ENCODE measurements at regions not wholly inside any gene's neighbourhood (a gene's known extent, or its start where the extent isn't known, plus 50 kb on each side); places are given as distances from the start of the nearest gene placed in this dataset.
"Not testable (repeated sequence)": the region's sequence is repeated elsewhere in the genome, so short reads cannot be mapped to it uniquely, and the experiment has no call there.

DNA sequence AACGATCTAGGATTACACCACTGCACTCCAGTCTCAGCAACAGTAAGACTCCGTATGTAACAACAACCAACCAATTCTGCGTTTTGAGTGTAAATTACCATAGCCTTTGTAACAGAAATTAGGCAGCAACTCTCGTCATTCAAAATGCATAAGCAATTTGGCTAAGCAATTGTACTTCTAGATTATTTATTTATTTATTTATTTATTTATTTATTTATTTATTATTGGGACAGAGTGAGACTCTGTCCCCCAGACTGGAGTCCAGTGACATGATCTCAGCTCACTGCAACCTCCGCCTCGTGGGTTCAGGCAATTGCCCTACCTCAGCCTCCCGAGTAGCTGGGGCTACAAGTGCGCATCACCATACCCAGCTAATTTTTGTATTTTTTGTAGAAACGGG is 217.7 kb downstream of the POTEG start:
- not testable (repeated sequence) for H3K36me3 Mint-ChIP-seq (ENCODE audit: insufficient read depth in 1 of 3, low read depth in 3 of 3); H3K4me2 ChIP-seq (ENCODE audit: insufficient read depth, insufficient read length, low read length); H2AFZ ChIP-seq (ENCODE audit: low read length); H3K79me2 ChIP-seq (ENCODE audit: insufficient read depth, low read length); H3K4me1 Mint-ChIP-seq; H3K27ac ChIP-seq (ENCODE audit: insufficient read length, low read depth, low read length); H2BK5ac ChIP-seq (ENCODE audit: insufficient read length, low read length); H3T11ph ChIP-seq (ENCODE audit: low read length); H3K18ac ChIP-seq (ENCODE audit: insufficient read length, low read depth, low read length); H3K27me3 Mint-ChIP-seq (ENCODE audit: low read depth); H3K27me3 ChIP-seq (ENCODE audit: insufficient read depth, low read length); H4K20me1 ChIP-seq (ENCODE audit: control insufficient read depth, insufficient read depth, insufficient read length); H3K14ac ChIP-seq (ENCODE audit: insufficient read depth, low read length); H3K4me1 ChIP-seq (ENCODE audit: insufficient read depth, low read length); H4K5ac ChIP-seq (ENCODE audit: insufficient read length, low read depth, low read length); H4K8ac ChIP-seq (replicated peaks; ENCODE audit: insufficient read length, low read depth, low read length); H2BK20ac ChIP-seq (ENCODE audit: low read depth, low read length, poor library complexity, severe bottlenecking); DNase-seq; H2BK15ac ChIP-seq (ENCODE audit: low read depth, low read length); H2AK5ac ChIP-seq (ENCODE audit: insufficient read length, low read length); H3K9me3 ChIP-seq (ENCODE audit: control insufficient read depth, low read depth, low read length); H3K4ac ChIP-seq (ENCODE audit: low read depth, low read length); H4K91ac ChIP-seq (ENCODE audit: insufficient read length, low read depth, low read length); H3K23ac ChIP-seq (ENCODE audit: insufficient read length, low read depth, low read length); H2BK12ac ChIP-seq (ENCODE audit: insufficient read length, low read depth, low read length); H3K9ac ChIP-seq (ENCODE audit: extremely low read depth, insufficient read length, low read length); H3K56ac ChIP-seq (ENCODE audit: insufficient read length, low read depth, low read length); H2BK120ac ChIP-seq (ENCODE audit: low read depth, low read length, poor library complexity, severe bottlenecking); H3K23me2 ChIP-seq (ENCODE audit: insufficient read length, low read depth, low read length, poor library complexity, severe bottlenecking); H3K79me1 ChIP-seq (ENCODE audit: insufficient read depth, low read depth, low read length, poor library complexity, severe bottlenecking); H3K27ac Mint-ChIP-seq; H3K4me3 Mint-ChIP-seq
- peaks cover 12 to 13% of the 10 kb centered on the region in 2 experiments for H3K9me3 Mint-ChIP-seq
- WGBS (ENCODE audit: extremely low coverage, insufficient read length, low lambda C conversion rate): no CpG with 5 or more reads among the region's 9 CpGs

DNA sequence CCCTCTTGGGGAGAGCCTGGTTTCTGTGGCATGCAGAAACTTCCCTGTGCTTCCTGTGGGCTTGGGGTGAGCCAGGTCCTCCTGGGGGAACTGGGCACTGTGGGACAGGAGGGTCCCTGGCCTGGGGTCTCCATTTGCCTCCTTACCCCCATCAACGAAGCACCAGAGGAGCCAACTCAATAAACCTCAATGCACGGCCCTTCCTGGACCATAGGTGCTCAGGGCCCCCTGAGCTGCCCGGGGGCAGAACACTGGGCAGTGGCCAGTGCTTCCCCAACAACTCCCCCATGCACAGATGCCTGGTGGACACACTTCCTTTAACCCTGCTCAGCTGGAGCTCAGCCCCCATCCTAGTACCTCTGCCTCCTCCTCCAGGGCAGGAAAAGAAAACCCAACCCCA is 214.7 kb downstream of the POTEG start:
- H3K4me2 ChIP-seq (ENCODE audit: insufficient read depth, insufficient read length, low read length); H3K9me3 Mint-ChIP-seq; H3K27ac ChIP-seq (ENCODE audit: insufficient read length, low read depth, low read length); H3K9me3 ChIP-seq (ENCODE audit: control insufficient read depth, low read depth, low read length); H2AK5ac ChIP-seq (ENCODE audit: insufficient read length, low read length); H3K27me3 ChIP-seq (ENCODE audit: insufficient read depth, low read length); DNase-seq; H2BK20ac ChIP-seq (ENCODE audit: low read depth, low read length, poor library complexity, severe bottlenecking); H2BK15ac ChIP-seq (ENCODE audit: low read depth, low read length); H4K5ac ChIP-seq (ENCODE audit: insufficient read length, low read depth, low read length); H3K4me3 Mint-ChIP-seq; H2BK12ac ChIP-seq (ENCODE audit: insufficient read length, low read depth, low read length); H3K27me3 Mint-ChIP-seq (ENCODE audit: low read depth); H3K14ac ChIP-seq (ENCODE audit: insufficient read depth, low read length); H3K27ac Mint-ChIP-seq; H3K4me1 Mint-ChIP-seq; H3K36me3 Mint-ChIP-seq (ENCODE audit: insufficient read depth in 1 of 3, low read depth in 3 of 3); H3K4ac ChIP-seq (ENCODE audit: low read depth, low read length); H4K20me1 ChIP-seq (ENCODE audit: control insufficient read depth, insufficient read depth, insufficient read length); H3K56ac ChIP-seq (ENCODE audit: insufficient read length, low read depth, low read length); H3K9ac ChIP-seq (ENCODE audit: extremely low read depth, insufficient read length, low read length); H3K18ac ChIP-seq (ENCODE audit: insufficient read length, low read depth, low read length); H2BK120ac ChIP-seq (ENCODE audit: low read depth, low read length, poor library complexity, severe bottlenecking); H2AFZ ChIP-seq (ENCODE audit: low read length); H3T11ph ChIP-seq (ENCODE audit: low read length); H4K91ac ChIP-seq (ENCODE audit: insufficient read length, low read depth, low read length); H3K79me1 ChIP-seq (ENCODE audit: insufficient read depth, low read depth, low read length, poor library complexity, severe bottlenecking); H4K8ac ChIP-seq (replicated peaks; ENCODE audit: insufficient read length, low read depth, low read length); H2BK5ac ChIP-seq (ENCODE audit: insufficient read length, low read length); H3K4me1 ChIP-seq (ENCODE audit: insufficient read depth, low read length); H3K23me2 ChIP-seq (ENCODE audit: insufficient read length, low read depth, low read length, poor library complexity, severe bottlenecking); H3K23ac ChIP-seq (ENCODE audit: insufficient read length, low read depth, low read length); H3K79me2 ChIP-seq (ENCODE audit: insufficient read depth, low read length): not testable (repeated sequence)
- WGBS (ENCODE audit: extremely low coverage, insufficient read length, low lambda C conversion rate): no CpG with 5 or more reads among the region's 3 CpGs

Data from H9 (cell line).